ENCODE measurements at regions not wholly inside any gene's neighbourhood (a gene's known extent, or its start where the extent isn't known, plus 50 kb on each side); places are given as distances from the start of the nearest gene placed in this dataset.

- ATAC-seq (no peak), DNase-seq (ENCODE audit: low spot score) (no peak), FAIRE-seq (no peak)
- WGBS (ENCODE audit: low lambda C conversion rate) = 0% methylated on average over 1 of the region's 1 CpG
- POLR2A ChIA-PET = no interaction called here
- Histone ChIP-seq H3K9ac (ENCODE audit: insufficient read depth, low read depth, low read length) (no peak overlapping the region), H3K4me2 (ENCODE audit: low read depth, low read length) (no peak overlapping the region), H3K79me2 (ENCODE audit: insufficient read depth, low read length) (no peaks in the 10 kb centered on the region), H4K20me1 (ENCODE audit: insufficient read depth, low read length) (no peaks in the 10 kb centered on the region), H3K4me3 (replicated peaks in 1 of 3; ENCODE audit: insufficient read depth in 1 of 3, low read depth in 2 of 3, low read length in 3 of 3) (no peak overlapping the region), H2AFZ (ENCODE audit: low read length) (no peak overlapping the region), H3K36me3 (replicated peaks in 1 of 2; ENCODE audit: control insufficient read depth in 1 of 2, insufficient read depth in 2 of 2, low read length in 2 of 2) (no peaks in the 10 kb centered on the region), H3K9me3 (ENCODE audit: low read length) (no peaks in the 10 kb centered on the region), H3K27me3 (ENCODE audit: control insufficient read depth in 1 of 2, insufficient read depth in 2 of 2, low read length in 2 of 2) (no peaks in the 10 kb centered on the region), H3K4me1 (ENCODE audit: insufficient read depth, low read length) (no peaks in the 10 kb centered on the region), H3K27ac (ENCODE audit: extremely low read length, insufficient read depth, low read length) (no peak overlapping the region)
- CTCF ChIA-PET (ENCODE audit: low intra/inter-chr PET ratio, low total read pairs) = no interaction called here
- in situ Hi-C loops (cut with HindIII; ENCODE audit: extremely low pct_ligation_motif_present, low pct_unique_long_range_greater_than_20kb) = no loop called here
- BruUV-seq (replicated peaks) = no TSS peak
- intact Hi-C loops (cut with micrococcal nuclease; ENCODE audit: unreplicated experiment) = no loop called here
- TF ChIP-seq HES4 (CRISPR knock-in tag; IDR thresholded peaks at IDR 0.05; ENCODE audit: borderline replicate concordance) = no peak
- no peak for TF ChIP-seq ZBTB8A (CRISPR knock-in tag; IDR thresholded peaks at IDR 0.05; ENCODE audit: borderline replicate concordance, low read depth)
- TF ChIP-seq BORCS8-MEF2B (CRISPR knock-in tag; IDR thresholded peaks at IDR 0.05) = no peak
- no peak for TF ChIP-seq CENPT (CRISPR knock-in tag; IDR thresholded peaks at IDR 0.05; ENCODE audit: low read depth)
- TF ChIP-seq TFAP4 (IDR thresholded peaks at IDR 0.05; ENCODE audit: borderline replicate concordance, low read depth) = no peak
- no peak for TF ChIP-seq ZNF329 (CRISPR knock-in tag; IDR thresholded peaks at IDR 0.05; ENCODE audit: low read depth)
- no peak for TF ChIP-seq MIER3 (CRISPR knock-in tag; IDR thresholded peaks at IDR 0.05; ENCODE audit: borderline replicate concordance)
- no peak for TF ChIP-seq ZNF816 (CRISPR knock-in tag; IDR thresholded peaks at IDR 0.05; ENCODE audit: borderline replicate concordance)
- no peak for TF ChIP-seq KIAA2018 (CRISPR knock-in tag; IDR thresholded peaks at IDR 0.05; ENCODE audit: borderline replicate concordance)
- no peak for TF ChIP-seq ZNF7 (CRISPR knock-in tag; IDR thresholded peaks at IDR 0.05)
- no peak for TF ChIP-seq E2F5 (CRISPR knock-in tag; conservative IDR thresholded peaks at IDR 0.05)
- no peak for TF ChIP-seq CC2D1A (CRISPR knock-in tag; IDR thresholded peaks at IDR 0.05)
- TF ChIP-seq TBX2 (CRISPR knock-in tag; IDR thresholded peaks at IDR 0.05; ENCODE audit: borderline replicate concordance) = no peak
These were observed 175.0 kb downstream of the CTH start for GRCh38 chr1:70586046-70586445.
